ENCODE measurements at regions not wholly inside any gene's neighbourhood (a gene's known extent, or its start where the extent isn't known, plus 50 kb on each side); places are given as distances from the start of the nearest gene placed in this dataset.

GRCh38 chr15:79157631-79158592 is 67.3 kb upstream of the RASGRF1 start (continued):
- TF ChIP-seq REST (IDR thresholded peaks at IDR 0.05; ENCODE audit: low read depth, low read length): no peak

- Histone ChIP-seq H3K9ac (no peak overlapping the region), H3K36me3 (replicated peaks in 1 of 2; ENCODE audit: control insufficient read depth in 1 of 2, insufficient read depth in 2 of 2, low read length in 1 of 2) (no peaks in the 10 kb centered on the region), H3K27me3 (ENCODE audit: insufficient read depth) (no peaks in the 10 kb centered on the region), H3K4me3 (ENCODE audit: low read depth in 2 of 2, low read length in 1 of 2) (no peak overlapping the region), H3K9me3 (no peaks in the 10 kb centered on the region), H3K4me1 (ENCODE audit: control insufficient read depth in 1 of 2, insufficient read depth in 2 of 2, low read depth in 1 of 2, low read length in 1 of 2) (peaks cover 0 to 8% of the 10 kb centered on the region in 2 experiments; a peak in 2 of 4 replicates), H2AFZ (ENCODE audit: low read depth) (no peak overlapping the region), H3K4me2 (no peak overlapping the region), H3K9me2 (no peaks in the 10 kb centered on the region), H3F3A (replicated peaks; ENCODE audit: insufficient read depth) (no peaks in the 10 kb centered on the region), H4K20me1 (ENCODE audit: insufficient read depth) (no peaks in the 10 kb centered on the region), H3K79me2 (ENCODE audit: insufficient read depth) (no peaks in the 10 kb centered on the region), H3K27ac (ENCODE audit: low read depth in 2 of 2, low read length in 1 of 2) (no peak overlapping the region)
- no peak for DNase-seq
- 51% methylated on average over 4 of the region's 7 CpGs for WGBS (ENCODE audit: low lambda C conversion rate)
- CTCF ChIA-PET: interaction anchor here (0.9 to 2.0 kb wide), 2 partner anchors 24 to 27 kb away, joined by 3 to 12 read pairs; no protein-coding TSS in a partner anchor
- POLR2A ChIA-PET: no interaction called here
- TF ChIP-seq JUND (IDR thresholded peaks at IDR 0.05) (no peak), SIN3A (IDR thresholded peaks at IDR 0.05; ENCODE audit: borderline replicate concordance, low read depth, low read length) (no peak), GABPA (IDR thresholded peaks at IDR 0.05; ENCODE audit: low read depth) (no peak), RAD21 (IDR thresholded peaks at IDR 0.05; ENCODE audit: low read length) (no peak), CTCF (IDR thresholded peaks at IDR 0.05) (no peak), ZBTB33 (IDR thresholded peaks at IDR 0.05; ENCODE audit: borderline replicate concordance, low read depth) (no peak), RFX5 (IDR thresholded peaks at IDR 0.05; ENCODE audit: low read length) (no peak), TEAD4 (IDR thresholded peaks at IDR 0.05; ENCODE audit: borderline replicate concordance, insufficient read depth) (no peak), NFIC (IDR thresholded peaks at IDR 0.05; ENCODE audit: borderline replicate concordance) (no peak), FOSL2 (IDR thresholded peaks at IDR 0.05; ENCODE audit: borderline replicate concordance, low read depth) (no peak), CHD2 (IDR thresholded peaks at IDR 0.05; ENCODE audit: low read length, partially characterized antibody) (no peak), USF1 (IDR thresholded peaks at IDR 0.05; ENCODE audit: borderline replicate concordance, low read depth) (no peak), PBX3 (IDR thresholded peaks at IDR 0.05) (no peak), SMC3 (IDR thresholded peaks at IDR 0.05; ENCODE audit: low read depth, low read length) (no peak), POLR2AphosphoS5 (IDR thresholded peaks at IDR 0.05; ENCODE audit: low read depth, low read length) (no peak), TAF1 (IDR thresholded peaks at IDR 0.05; ENCODE audit: borderline replicate concordance, low read depth, low read length) (no peak), EZH2phosphoT487 (IDR thresholded peaks at IDR 0.05; ENCODE audit: borderline replicate concordance, low read depth) (no peak)
Observed at GRCh38 chr15:79156704-79157375, 66.3 kb upstream of the RASGRF1 start.
